RWPE1 (cell line): ENCODE measurements at regions not wholly inside any gene's neighbourhood (a gene's known extent, or its start where the extent isn't known, plus 50 kb on each side); places are given as distances from the start of the nearest gene placed in this dataset.

ENCODE experiments used
- CTCF ChIA-PET: fragments of 350-600 bp; sonication (Branson Sonifier 250); formaldehyde crosslinking; extraction: SDS; loops from one replicate; lab custom pipeline; 2021; lab: Yijun Ruan, JAX
- POLR2A ChIA-PET: fragments of 400-600 bp; formaldehyde crosslinking; extraction: SDS; loops from one replicate; lab custom pipeline; 2020; ENCODE audit warnings: antibody characterized with exemption; ENCODE audit not compliant: low non-redundant PET; lab: Yijun Ruan, JAX
- DNase-seq: peaks from one replicate; pipeline ENCODE4 v3.0.0; 2012; ENCODE audit warnings: low spot score
- H3K27ac ChIP-seq: fragments of 450-650 bp; 2 replicates; pipeline ENCODE4 v1.5.1; 2017
- CTCF ChIP-seq: fragments of 450-650 bp; conservative IDR thresholded peaks from 2 replicates; pipeline ENCODE4 v1.5.1; 2017; ENCODE audit warnings: low read depth, mild to moderate bottlenecking

GRCh38 chr12:115325858-115326257 is 641.9 kb upstream of the TBX3 start:
- POLR2A ChIA-PET = interaction anchor here (0.7 kb wide), 1 partner anchor 500 kb away, joined by 5 read pairs; no protein-coding TSS in a partner anchor

DNA sequence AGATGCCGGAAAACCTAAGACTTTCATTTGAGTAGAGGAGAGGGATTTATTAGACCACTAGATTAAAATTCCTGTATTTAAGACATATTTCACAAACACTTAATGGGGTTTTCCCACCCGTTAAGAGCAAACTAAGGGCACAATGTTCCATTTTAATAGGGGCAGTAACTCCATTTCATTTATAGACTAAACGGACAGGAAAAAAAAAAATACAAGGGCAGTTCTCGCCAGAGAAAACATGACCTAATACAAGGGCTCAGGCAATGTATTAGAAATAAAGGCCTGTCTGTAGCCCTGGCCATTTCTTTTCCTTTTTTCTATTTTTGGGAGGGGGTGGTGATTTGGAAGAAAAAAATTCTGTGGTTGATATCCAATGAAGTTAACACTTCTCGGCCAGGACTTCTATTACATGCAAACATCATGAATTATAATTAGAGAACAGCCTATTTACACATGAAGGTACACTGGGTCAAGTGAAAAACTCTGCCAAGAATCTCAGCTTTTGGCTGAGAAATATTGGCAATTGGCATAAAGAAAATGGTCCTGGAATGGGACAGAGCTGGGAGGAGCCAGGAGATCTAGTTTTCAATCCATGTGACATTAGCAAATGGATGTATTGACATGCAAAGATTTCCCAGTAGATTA is 641.1 kb upstream of the TBX3 start:
- no peak for TF ChIP-seq CTCF
- no peak for DNase-seq
- POLR2A ChIA-PET = no interaction called here
- H3K27ac ChIP-seq = no peak overlapping the region
- CTCF ChIA-PET = no interaction called here

More at GRCh38 chr12:115325858-115326257, 641.9 kb upstream of the TBX3 start:
- DNase-seq = no peak
- no peak overlapping the region for H3K27ac ChIP-seq
- no peak for TF ChIP-seq CTCF
- CTCF ChIA-PET = no interaction called here

- ChIA-PET POLR2A (no interaction called here), CTCF (no interaction called here)
- peak overlapping the region; percentile 61; the same call in 1 of the 2 replicates for H3K27ac ChIP-seq
- peak; percentile 75 for DNase-seq
- no peak for TF ChIP-seq CTCF
Measured at GRCh38 chr12:115323223-115323905, 639.4 kb upstream of the TBX3 start.

GRCh38 chr12:115322275-115322674 is 638.3 kb upstream of the TBX3 start:
- POLR2A ChIA-PET = no interaction called here
- H3K27ac ChIP-seq = no peak overlapping the region
- DNase-seq = peak; percentile 55
- CTCF ChIA-PET = no interaction called here
- no peak for TF ChIP-seq CTCF

GRCh38 chr12:115320967-115321366 is 637.0 kb upstream of the TBX3 start:
- no peak for DNase-seq
- POLR2A ChIA-PET = no interaction called here
- no peak for TF ChIP-seq CTCF
- no peak overlapping the region for H3K27ac ChIP-seq
- CTCF ChIA-PET = no interaction called here

- no peak for TF ChIP-seq CTCF
- CTCF ChIA-PET = interaction anchor here (0.6 kb wide), 1 partner anchor 1574 kb away, joined by 3 read pairs; no protein-coding TSS in a partner anchor
- no peak overlapping the region for H3K27ac ChIP-seq
- POLR2A ChIA-PET = no interaction called here
- DNase-seq = no peak
Measured at GRCh38 chr12:115320451-115320850, 636.5 kb upstream of the TBX3 start.
